ENCODE measurements at regions not wholly inside any gene's neighbourhood (a gene's known extent, or its start where the extent isn't known, plus 50 kb on each side); places are given as distances from the start of the nearest gene placed in this dataset.
"Not testable (repeated sequence)": the region's sequence is repeated elsewhere in the genome, so short reads cannot be mapped to it uniquely, and the experiment has no call there.

DNA sequence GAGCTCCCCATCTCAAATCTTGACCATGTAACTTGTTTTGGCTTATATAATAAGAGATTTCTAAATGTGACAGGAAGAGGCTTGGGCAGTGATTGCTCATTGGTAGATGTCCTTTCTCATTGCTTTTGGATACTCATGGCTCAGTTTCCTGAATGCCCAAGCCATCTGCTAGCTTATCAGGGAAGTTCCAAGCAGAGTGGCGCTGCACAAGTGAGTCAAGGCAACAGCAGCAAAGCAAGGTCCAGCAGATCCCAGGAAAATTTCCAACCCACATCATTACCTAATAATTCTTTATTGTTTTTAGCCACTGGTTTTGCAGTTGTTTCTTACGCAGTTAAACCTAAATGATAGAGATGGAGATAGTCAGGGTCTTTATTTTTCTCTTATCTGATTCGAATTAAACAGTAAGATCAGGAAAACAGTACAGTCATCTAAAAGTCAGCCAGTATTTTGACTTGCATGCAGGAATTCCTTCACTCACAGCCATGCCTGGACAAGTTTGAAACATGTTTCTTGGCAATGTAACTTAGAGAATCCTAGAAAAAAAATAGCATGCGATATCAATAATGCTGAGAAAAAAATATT, 349.7 kb upstream of the TMEFF2 start:
- no peak for DNase-seq

DNA sequence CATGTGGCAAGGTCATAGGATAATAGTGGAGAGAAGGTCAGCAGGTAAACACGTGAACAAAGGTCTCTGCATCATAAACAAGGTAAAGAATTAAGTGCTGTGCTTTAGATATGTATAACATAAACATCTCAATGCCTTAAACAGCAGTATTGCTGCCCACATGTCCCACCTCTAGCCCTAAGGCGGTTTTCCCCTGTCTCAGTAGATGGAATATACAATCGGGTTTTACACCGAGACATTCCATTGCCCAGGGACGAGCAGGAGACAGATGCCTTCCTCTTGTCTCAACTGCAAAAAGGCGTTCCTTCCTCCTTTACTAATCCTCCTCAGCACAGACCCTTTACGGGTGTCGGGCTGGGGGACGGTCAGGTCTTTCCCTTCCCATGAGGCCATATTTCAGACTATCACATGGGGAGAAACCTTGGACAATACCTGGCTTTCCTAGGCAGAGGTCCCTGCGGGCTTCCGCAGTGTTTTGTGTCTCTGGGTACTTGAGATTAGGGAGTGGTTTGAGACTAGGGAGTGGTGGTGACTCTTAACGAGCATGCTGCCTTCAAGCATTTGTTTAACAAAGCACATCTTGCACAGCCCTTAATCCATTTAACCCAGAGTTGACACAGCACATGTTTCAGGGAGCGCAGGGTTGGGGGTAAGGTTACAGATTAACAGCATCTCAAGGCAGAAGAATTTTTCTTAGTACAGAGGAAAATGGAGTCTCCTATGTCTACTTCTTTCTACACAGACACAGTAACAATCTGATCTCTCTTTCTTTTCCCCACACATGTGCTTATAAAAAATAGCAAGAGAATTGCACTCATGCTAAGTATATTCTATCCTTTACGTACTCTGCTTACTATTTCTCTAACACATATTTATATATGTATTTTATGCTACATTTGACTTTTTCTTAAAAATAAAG, 347.7 kb upstream of the TMEFF2 start:
- DNase-seq = not testable (repeated sequence)

GRCh38 chr2:192539306-192539705, 344.6 kb upstream of the TMEFF2 start:
- DNase-seq = no peak

- no peak for DNase-seq
Observed at GRCh38 chr2:192536922-192537624, 342.3 kb upstream of the TMEFF2 start.

GRCh38 chr2:192535956-192536921, 341.5 kb upstream of the TMEFF2 start:
- DNase-seq = no peak

DNA sequence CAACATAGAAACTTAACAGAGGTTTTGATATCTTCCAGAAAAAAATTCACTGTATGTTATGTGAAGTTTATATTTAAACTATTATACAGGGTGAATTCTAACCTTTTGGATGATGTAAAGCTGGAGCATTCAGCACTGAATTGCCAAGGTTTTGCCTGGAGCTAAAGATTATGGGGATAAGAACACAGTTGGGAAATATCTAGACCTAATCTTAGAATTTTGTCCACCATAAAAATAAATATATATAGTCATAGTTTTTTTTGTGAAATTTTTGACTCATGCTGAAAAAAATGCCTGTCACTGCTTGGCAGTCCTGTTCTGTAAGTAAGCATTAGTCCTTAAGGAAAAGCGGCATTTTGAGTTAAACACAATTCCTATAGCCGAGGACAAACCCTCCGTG, 339.3 kb upstream of the TMEFF2 start:
- DNase-seq = no peak

GRCh38 chr2:192524642-192525251, 330.0 kb upstream of the TMEFF2 start:
- DNase-seq = not testable (repeated sequence)

- not testable (repeated sequence) for DNase-seq
Observed at GRCh38 chr2:192524214-192524613, 329.5 kb upstream of the TMEFF2 start.

GRCh38 chr2:192515937-192516336, 321.2 kb upstream of the TMEFF2 start:
- DNase-seq = no peak

- no peak for DNase-seq
Observed at GRCh38 chr2:192513575-192513974, 318.8 kb upstream of the TMEFF2 start.

DNA sequence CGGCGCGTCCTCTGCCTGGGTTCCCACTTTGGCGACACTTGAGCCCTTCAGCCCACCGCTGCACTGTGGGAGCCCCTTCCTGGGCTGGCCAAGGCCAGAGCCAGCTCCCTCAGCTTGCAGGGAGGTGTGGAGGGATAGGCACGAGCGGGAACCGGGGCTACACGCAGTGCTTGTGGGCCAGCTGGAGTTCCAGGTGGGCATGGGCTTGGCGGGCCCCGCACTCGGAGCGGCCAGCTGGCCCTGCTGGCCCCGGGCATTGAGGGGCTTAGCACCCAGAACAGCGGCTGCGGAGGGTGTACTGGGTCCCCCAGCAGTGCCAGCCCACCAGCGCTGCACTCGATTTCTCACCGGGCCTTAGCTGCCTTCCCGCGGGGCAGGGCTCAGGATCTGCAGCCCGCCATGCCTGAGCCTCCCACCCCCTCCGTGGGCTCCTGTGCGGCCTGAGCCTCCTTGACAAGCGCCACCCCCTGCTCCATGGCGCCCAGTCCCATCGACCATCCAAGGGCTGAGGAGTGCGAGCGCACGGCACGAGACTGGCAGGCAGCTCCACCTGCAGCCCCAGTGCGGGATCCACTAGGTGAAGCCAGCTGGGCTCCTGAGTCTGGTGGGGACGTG, 313.2 kb upstream of the TMEFF2 start:
- not testable (repeated sequence) for DNase-seq

DNA sequence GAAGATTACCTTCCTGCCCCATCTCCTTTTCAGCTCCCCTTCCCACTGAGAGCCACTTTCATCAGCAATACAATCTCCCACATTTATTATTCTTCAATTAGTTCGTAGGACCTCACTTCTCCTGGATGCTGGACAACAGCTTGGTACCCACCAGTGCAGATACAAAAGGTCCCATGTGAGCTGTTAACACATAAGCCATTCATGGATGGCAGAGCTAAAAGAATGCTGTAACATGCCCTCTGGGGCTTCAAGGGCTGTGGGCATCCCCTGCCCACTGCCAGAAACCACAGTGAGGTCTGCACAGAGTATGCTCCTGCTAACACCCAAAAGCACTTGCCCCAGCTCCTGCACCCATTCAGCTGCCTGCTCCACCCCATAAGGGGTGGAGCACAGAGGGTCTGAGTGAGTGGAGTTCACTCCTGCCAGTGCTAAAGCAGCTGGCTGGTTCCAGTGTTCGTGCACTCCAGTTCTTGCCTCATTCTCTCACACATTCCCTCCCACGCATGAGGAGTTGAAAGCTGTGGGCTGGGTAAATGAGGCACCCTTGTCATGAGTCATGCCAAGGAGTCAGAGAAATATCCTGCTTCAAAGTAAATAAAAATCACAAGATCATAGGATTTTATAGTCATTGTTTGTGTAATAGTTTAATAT, 305.9 kb upstream of the TMEFF2 start:
- no peak for DNase-seq

GRCh38 chr2:192499476-192499875, 304.7 kb upstream of the TMEFF2 start:
- DNase-seq = no peak

DNA sequence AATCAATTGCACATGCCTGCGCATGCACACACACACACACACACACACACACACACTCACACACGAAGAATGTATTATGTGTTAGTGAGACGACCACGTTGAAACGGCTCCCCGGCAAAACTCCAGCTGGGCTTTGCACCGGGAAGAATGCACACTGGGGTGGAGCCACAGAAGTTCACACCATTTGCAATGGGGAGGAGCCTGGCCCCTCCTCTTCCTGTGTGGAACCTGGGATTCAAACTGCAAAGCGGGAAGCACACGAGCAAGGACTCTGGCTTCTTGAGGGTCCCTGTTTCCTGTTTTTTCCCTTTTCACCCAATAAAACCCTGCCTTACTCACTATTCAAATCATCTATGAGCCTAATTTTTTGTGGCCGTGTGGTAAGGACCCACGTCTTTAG, 304.0 kb upstream of the TMEFF2 start:
- no peak for DNase-seq

DNA sequence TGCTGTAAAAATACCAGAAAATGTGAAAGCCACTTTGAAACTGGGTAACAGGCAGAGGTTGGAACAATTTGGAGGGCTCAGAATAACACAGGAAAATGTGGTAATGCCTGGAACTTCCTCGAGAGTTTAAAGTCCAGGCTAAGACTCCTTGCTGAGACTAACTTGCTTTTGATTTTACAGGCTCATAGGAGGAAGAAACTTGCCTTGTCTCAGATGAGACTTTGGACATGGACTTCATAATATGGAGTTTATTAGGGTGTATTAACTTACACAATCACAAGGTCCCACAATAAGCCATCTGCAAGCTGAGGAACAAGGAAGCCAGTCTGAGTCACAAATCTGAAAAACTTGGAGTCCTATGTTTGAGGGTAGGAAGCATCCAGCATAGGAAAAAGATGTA, 293.4 kb upstream of the TMEFF2 start:
- DNase-seq = not testable (repeated sequence)

- no peak for DNase-seq
Observed at GRCh38 chr2:192487636-192488035, 292.9 kb upstream of the TMEFF2 start.

DNA sequence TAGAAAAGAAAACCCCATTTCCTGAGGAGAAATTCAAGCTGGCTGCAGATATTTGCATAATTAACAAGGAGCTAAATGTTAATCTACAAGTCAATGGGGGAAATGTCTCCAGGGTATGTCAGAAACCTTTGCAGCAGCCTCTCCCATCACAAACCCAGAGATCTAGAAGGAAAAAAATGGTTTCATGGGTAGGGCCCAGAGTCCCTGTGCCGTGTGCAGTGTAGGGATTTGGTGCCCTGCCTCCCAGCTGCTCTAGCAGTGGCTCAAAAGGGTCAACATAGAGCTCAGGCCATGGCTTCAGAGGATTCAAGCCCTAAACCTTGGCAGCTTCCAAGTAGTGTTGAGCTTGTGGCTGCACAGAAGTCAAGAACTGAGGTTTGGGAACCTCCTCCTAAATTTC, 290.2 kb upstream of the TMEFF2 start:
- DNase-seq = no peak

DNA sequence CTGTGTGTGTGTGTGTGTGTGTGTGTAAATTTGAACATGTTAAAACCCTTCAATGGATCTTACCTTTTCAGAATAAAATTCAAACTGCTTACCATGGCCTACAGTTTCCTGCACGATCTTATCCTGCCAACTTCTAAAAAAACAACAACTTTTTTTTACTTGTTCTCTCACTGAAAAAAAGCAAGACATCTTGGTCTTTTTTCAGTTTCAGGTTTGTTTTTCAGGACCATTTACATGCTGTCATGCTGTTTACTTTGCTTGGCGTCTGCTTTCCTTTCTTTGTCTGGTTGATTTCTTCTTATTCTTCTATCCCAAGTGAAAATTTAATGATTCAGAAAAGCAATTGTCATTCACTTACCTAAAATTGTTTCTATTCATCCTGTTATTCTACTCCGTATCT, 286.3 kb upstream of the TMEFF2 start:
- no peak for DNase-seq

- DNase-seq = no peak
Observed at GRCh38 chr2:192473331-192473730, 278.6 kb upstream of the TMEFF2 start.

DNA sequence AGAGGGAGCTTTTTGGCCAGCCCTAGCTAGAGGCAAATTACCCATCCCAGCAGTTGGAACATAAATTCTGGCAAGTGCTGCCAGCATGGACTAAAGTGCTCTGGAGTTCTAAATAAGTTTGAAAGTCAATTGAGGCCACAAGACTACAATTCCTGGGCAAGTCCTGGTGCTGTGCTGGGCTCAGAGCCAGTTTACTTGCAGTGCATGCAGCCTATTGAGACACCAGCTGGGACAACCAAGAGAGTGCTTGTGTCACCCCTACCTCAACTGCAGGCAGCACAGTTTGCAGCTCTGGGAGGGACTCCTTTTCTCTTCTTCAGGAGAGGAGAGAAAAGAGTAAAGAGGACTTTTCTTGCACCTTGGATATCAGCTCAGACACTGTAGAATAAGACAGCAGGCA, 277.2 kb upstream of the TMEFF2 start:
- DNase-seq = no peak

- no peak for DNase-seq
Observed at GRCh38 chr2:192469612-192470011, 274.9 kb upstream of the TMEFF2 start.
